SIG-M5 (cell line): ENCODE measurements at regions not wholly inside any gene's neighbourhood (a gene's known extent, or its start where the extent isn't known, plus 50 kb on each side); places are given as distances from the start of the nearest gene placed in this dataset.
"Not testable (repeated sequence)": the region's sequence is repeated elsewhere in the genome, so short reads cannot be mapped to it uniquely, and the experiment has no call there.

Experiments used
- DNase-seq: peaks from one replicate; lab custom pipeline; 2025; lab: John Stamatoyannopoulos, UW

GRCh38 chr2:35562488-35562887 is 793.1 kb upstream of the CRIM1 start:
- DNase-seq, result no peak

- DNase-seq, result no peak
These were observed 807.4 kb upstream of the CRIM1 start for GRCh38 chr2:35548171-35548570.

- no peak for DNase-seq
These were observed 810.3 kb upstream of the CRIM1 start for GRCh38 chr2:35545301-35545700.

- DNase-seq, result no peak
These were observed 816.8 kb upstream of the CRIM1 start for GRCh38 chr2:35538796-35539195.

- no peak for DNase-seq
These were observed 824.9 kb upstream of the CRIM1 start for GRCh38 chr2:35530615-35531135.

GRCh38 chr2:35526741-35527140 is 828.8 kb upstream of the CRIM1 start:
- DNase-seq, result no peak

GRCh38 chr2:35522450-35522849 is 833.1 kb upstream of the CRIM1 start:
- DNase-seq, result no peak

GRCh38 chr2:35510636-35511035 is 844.9 kb upstream of the CRIM1 start:
- no peak for DNase-seq

- DNase-seq, result no peak
These were observed 847.0 kb upstream of the CRIM1 start for GRCh38 chr2:35508601-35509000.

- no peak for DNase-seq
These were observed 851.2 kb upstream of the CRIM1 start for GRCh38 chr2:35504419-35504818.

GRCh38 chr2:35503738-35504199 is 851.8 kb upstream of the CRIM1 start:
- no peak for DNase-seq

- DNase-seq, result no peak
These were observed 852.3 kb upstream of the CRIM1 start for GRCh38 chr2:35503311-35503710.

- DNase-seq, result no peak
These were observed 854.5 kb upstream of the CRIM1 start for GRCh38 chr2:35501076-35501475.

GRCh38 chr2:35496022-35496421 is 859.6 kb upstream of the CRIM1 start:
- DNase-seq, result no peak

- DNase-seq, result no peak
These were observed 860.4 kb upstream of the CRIM1 start for GRCh38 chr2:35495182-35495581.

- not testable (repeated sequence) for DNase-seq
These were observed 877.5 kb upstream of the CRIM1 start for GRCh38 chr2:35478121-35478520.

- no peak for DNase-seq
These were observed 887.3 kb upstream of the CRIM1 start for GRCh38 chr2:35468245-35468644.

- no peak for DNase-seq
These were observed 891.6 kb upstream of the CRIM1 start for GRCh38 chr2:35463805-35464596.

GRCh38 chr2:35462226-35462998 is 893.2 kb upstream of the CRIM1 start:
- no peak for DNase-seq

- DNase-seq, result no peak
These were observed 894.2 kb upstream of the CRIM1 start for GRCh38 chr2:35461406-35461805.

- DNase-seq, result no peak
These were observed 900.5 kb upstream of the CRIM1 start for GRCh38 chr2:35454966-35455638.

GRCh38 chr2:35447821-35448220 is 907.8 kb upstream of the CRIM1 start:
- no peak for DNase-seq
